AG04449 (cell line): ENCODE measurements at regions not wholly inside any gene's neighbourhood (a gene's known extent, or its start where the extent isn't known, plus 50 kb on each side); places are given as distances from the start of the nearest gene placed in this dataset.
"Not testable (repeated sequence)": the region's sequence is repeated elsewhere in the genome, so short reads cannot be mapped to it uniquely, and the experiment has no call there.

Experiments
- CTCF ChIA-PET: fragments of 350-600 bp; formaldehyde crosslinking; extraction: SDS; loops from one replicate; lab custom pipeline; 2021; ENCODE audit warnings: antibody characterized with exemption; lab: Yijun Ruan, JAX
- POLR2A ChIA-PET: fragments of 400-600, 350-600 bp; formaldehyde crosslinking; extraction: SDS; loops from one replicate; lab custom pipeline; 2020; ENCODE audit warnings: antibody characterized with exemption, inconsistent platforms; lab: Yijun Ruan, JAX
- DNase-seq: peaks from one replicate; pipeline ENCODE4 v3.0.0-alpha.2; 2010; ENCODE audit warnings: low read depth, low spot score
- H3K4me3 ChIP-seq: 2 replicates; pipeline ENCODE4 v1.5.1; 2011; ENCODE audit warnings: low read depth, mild to moderate bottlenecking, control low read depth, low read length
- TF ChIP-seq, protein P1 (sequence below): IDR thresholded peaks from one replicate; pipeline ENCODE4 v1.5.1; 2011; ENCODE audit warnings: mild to moderate bottlenecking, moderate library complexity, low read length, control low read depth, inconsistent platforms; ENCODE audit not compliant: insufficient read depth; ENCODE audit errors: missing control alignments

GRCh38 chr7:149706398-149706797 is 67.0 kb downstream of the ZNF467 start:
- CTCF ChIA-PET, result interaction anchor here (1.5 kb wide), 1 partner anchor 82 kb away, joined by 3 read pairs; no protein-coding TSS in a partner anchor
- no peak overlapping the region for H3K4me3 ChIP-seq
- TF ChIP-seq, protein P1, sequence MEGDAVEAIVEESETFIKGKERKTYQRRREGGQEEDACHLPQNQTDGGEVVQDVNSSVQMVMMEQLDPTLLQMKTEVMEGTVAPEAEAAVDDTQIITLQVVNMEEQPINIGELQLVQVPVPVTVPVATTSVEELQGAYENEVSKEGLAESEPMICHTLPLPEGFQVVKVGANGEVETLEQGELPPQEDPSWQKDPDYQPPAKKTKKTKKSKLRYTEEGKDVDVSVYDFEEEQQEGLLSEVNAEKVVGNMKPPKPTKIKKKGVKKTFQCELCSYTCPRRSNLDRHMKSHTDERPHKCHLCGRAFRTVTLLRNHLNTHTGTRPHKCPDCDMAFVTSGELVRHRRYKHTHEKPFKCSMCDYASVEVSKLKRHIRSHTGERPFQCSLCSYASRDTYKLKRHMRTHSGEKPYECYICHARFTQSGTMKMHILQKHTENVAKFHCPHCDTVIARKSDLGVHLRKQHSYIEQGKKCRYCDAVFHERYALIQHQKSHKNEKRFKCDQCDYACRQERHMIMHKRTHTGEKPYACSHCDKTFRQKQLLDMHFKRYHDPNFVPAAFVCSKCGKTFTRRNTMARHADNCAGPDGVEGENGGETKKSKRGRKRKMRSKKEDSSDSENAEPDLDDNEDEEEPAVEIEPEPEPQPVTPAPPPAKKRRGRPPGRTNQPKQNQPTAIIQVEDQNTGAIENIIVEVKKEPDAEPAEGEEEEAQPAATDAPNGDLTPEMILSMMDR, result no peak
- POLR2A ChIA-PET, result no interaction called here
- DNase-seq, result no peak

- ChIA-PET CTCF (interaction anchor here (0.7 to 1.6 kb wide), 6 partner anchors 10 to 79 kb away, joined by 3 to 5 read pairs (median 4); no protein-coding TSS in a partner anchor), POLR2A (no interaction called here)
- TF ChIP-seq, protein P1, result no peak
- no peak for DNase-seq
- H3K4me3 ChIP-seq, result no peak overlapping the region
Measured at GRCh38 chr7:149704507-149704906, 68.9 kb downstream of the ZNF467 start.

DNA sequence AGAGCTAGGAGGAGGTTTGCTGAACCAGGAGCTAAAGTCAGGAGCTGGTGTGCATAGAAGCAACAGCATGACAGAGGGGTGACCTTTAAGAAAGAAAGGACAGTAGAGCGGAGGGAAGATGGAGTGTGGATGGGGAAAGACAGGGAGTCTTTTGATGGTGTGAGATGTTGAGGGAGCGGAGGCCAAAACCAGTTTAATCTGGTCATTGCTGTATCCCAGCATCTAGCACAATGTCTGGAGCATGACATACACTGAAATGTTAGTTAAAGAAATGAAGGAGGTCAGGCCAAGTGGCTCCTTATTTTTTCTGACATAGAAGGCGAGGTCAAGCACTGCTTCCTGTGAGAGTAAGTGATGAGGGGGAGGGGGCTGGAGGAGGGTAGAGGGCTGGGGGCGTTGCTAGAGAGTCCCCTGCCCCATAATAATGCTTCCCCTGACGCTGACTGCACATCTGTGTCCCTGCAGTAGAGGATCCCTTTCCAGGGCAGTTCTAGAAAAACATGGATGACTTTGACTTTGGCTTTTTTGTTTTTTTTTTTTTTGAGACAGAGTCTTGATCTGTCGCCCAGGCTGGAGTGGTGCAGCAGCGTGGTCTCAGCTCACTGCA is 70.2 kb downstream of the ZNF467 start:
- ChIA-PET POLR2A (no interaction called here), CTCF (interaction anchor here (1.3 to 1.6 kb wide), 3 partner anchors 8 to 41 kb away, joined by 3 to 5 read pairs (median 4); no protein-coding TSS in a partner anchor)
- DNase-seq, result no peak
- TF ChIP-seq, protein P1, result no peak
- no peak overlapping the region for H3K4me3 ChIP-seq

- CTCF ChIA-PET, result interaction anchor here (0.6 kb wide), 1 partner anchor 151 kb away, joined by 3 read pairs; no protein-coding TSS in a partner anchor
Measured at GRCh38 chr7:149701495-149702240, 71.7 kb downstream of the ZNF467 start.

GRCh38 chr7:149697767-149698166 is 75.6 kb downstream of the ZNF467 start:
- DNase-seq, POLR2A ChIA-PET, H3K4me3 ChIP-seq, CTCF ChIA-PET: not testable (repeated sequence)

More at GRCh38 chr7:149701495-149702240, 71.7 kb downstream of the ZNF467 start:
- TF ChIP-seq, protein P1, result no peak
- H3K4me3 ChIP-seq, result no peak overlapping the region
- POLR2A ChIA-PET, result no interaction called here
- no peak for DNase-seq

DNA sequence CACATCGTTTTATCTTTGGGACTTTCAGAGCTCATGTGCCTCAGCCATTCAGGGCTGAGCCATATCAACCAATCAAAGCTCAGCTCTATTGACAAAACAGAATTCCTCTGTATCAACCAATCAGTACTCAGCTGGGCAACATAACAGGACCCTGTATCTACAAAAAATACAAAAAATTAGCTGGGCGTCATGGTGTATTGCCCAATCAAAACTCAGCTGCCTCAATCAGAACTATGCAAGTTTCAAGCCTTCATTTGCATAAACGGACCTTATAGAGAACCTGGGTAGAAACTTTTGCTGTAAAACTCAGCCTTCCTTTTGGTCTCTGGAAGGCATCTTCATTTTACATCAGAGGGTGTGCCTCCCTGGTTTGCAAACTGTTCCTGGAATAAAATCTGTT is 77.1 kb downstream of the ZNF467 start:
- TF ChIP-seq, protein P1, result no peak
- no peak for DNase-seq
- ChIA-PET POLR2A (no interaction called here), CTCF (interaction anchor here (1.0 to 1.7 kb wide), 3 partner anchors 12 to 34 kb away, joined by 3 to 6 read pairs (median 3); no protein-coding TSS in a partner anchor)
- H3K4me3 ChIP-seq, result no peak overlapping the region
